ENCODE measurements at regions not wholly inside any gene's neighbourhood (a gene's known extent, or its start where the extent isn't known, plus 50 kb on each side); places are given as distances from the start of the nearest gene placed in this dataset.
"Not testable (repeated sequence)": the region's sequence is repeated elsewhere in the genome, so short reads cannot be mapped to it uniquely, and the experiment has no call there.

GRCh38 chr17:30712859-30713258, 111.6 kb downstream of the CRLF3 start:
- DNase-seq (ENCODE audit: low spot score), result not testable (repeated sequence)

DNA sequence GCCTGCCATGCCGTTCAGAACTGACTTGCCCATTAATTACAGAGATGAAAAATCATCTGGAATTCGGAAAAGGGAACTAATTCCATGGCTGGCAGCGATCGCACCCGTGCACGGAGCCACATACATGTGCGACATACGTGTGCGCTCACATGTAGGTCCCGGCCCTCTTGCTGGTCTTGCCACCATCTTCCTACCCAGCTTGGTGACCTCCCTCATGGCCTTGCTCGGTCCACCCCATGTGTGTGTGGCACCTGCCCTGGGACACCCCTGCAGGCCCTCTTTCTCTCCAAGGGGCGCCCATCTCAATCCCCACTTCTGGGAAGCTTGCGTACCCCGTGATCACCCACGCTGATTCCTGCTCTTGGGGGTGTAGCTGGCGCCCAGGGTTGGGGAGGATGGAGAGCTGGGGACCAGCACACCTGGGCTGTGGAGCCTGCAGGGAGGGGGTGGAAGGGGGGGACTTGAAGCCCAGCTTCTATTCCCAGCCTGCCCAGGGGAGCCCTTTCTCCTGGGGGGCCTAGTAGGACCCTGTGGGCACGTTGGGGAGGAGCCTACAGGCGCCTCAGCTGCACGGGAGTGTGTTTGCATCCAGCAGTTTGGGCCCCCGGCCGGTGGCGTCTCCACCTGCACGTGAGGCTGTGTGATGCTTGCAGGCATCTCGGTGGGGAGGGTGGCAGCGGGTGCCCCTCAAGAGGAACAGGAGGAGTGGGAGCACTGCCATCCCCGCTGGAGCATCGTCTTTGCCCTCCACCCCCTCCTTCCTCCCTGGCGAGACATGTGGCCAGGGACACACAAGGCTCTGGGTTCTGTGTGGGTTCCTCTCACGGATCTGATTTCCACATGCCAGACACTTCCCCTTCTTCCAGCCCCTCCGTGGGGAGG, 112.6 kb downstream of the CRLF3 start:
- DNase-seq (ENCODE audit: low spot score), result not testable (repeated sequence)

DNA sequence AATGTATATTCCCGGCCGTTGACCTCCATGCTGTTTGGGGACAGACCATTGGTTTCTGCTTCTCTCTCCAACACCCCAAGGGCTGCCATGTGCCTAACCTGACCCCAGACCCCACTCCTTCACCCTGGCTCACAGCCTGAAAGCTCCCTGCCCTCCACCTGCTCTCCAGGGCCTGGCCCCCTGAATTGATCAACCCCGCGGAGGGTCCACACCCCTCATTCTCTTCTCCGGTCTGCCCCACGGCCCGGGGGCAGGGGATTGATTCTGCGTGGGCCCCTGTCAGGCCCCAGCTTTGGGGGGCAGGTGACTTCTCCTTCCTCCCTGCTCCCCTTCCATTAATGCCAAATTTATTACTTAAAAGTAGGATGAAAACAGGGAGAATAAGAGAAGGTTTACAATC, 113.3 kb downstream of the CRLF3 start:
- DNase-seq (ENCODE audit: low spot score), result not testable (repeated sequence)

GRCh38 chr17:30710276-30711088, 114.0 kb downstream of the CRLF3 start:
- DNase-seq (ENCODE audit: low spot score), result peak; percentile 48

- peak; percentile 65 for DNase-seq (ENCODE audit: low spot score)
These were observed 114.8 kb downstream of the CRLF3 start for GRCh38 chr17:30709561-30710275.

DNA sequence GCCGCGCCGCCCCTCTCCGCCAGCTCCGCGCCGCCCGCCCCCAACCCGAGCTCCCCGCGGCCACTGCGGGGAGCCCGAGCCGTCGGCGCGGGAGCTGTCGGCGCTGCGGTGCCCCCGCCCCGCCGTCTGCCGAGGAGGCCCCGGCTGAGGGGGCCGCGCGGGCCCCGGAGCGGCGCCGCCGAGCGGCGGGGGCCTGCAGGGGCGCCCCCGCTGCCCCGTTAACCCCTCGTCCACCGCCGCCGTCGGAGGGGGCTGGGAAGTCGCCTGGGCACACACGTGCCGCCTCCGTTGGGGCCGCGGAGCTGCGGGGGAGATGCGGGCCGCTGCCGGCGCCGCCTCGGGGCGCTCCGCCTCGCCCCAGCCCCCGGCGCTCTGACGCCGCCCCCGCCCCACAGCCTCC, 115.4 kb downstream of the CRLF3 start:
- DNase-seq (ENCODE audit: low spot score), result peak; percentile 77

- peak; percentile 88 for DNase-seq (ENCODE audit: low spot score)
These were observed 116.0 kb downstream of the CRLF3 start for GRCh38 chr17:30708241-30709078.

GRCh38 chr17:30707724-30708240, 116.7 kb downstream of the CRLF3 start:
- DNase-seq (ENCODE audit: low spot score), result not testable (repeated sequence)

DNA sequence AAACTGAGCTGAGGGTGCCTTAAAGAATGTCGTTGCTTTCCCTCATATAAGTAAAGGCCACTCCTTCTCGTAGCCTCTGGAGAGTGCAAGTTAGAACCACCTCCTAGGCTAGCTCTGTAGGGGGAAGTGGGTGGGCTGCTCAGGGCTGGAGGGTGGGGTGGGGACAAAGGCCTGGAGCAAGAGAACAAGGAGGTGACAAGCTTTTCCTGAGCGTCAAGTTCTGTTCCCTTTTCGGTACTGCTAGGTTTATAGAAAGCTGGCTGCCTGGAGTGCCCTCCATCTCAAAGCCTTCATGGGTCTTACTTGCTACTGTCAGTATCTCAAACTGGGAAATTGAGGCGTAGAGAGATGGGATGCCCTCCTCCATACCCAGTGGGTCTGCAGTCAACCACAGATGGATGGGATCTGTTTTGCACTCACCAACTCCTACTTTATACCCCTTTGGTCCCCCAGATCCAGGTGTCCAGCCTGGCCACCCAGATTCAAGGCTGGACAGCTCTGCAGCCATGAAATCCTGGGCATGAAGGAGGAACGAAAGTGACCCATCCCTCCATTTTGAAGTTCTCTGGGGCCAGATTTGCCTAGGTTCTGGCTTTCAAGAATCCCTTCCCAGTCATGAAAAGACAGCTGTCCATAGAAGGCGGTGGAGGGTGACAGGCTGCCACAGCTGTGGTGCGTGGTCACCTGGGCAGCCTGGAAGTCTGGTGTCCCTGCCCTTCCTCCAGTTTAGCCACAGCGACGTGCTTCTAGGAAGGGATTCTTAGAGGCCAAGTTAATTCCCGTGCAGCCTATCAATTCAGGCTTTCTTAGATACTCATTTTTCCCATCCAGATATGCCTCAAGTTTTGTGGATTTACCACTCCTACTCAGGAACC, 117.8 kb downstream of the CRLF3 start:
- DNase-seq (ENCODE audit: low spot score), result not testable (repeated sequence)

GRCh38 chr17:30706004-30706403, 118.5 kb downstream of the CRLF3 start:
- not testable (repeated sequence) for DNase-seq (ENCODE audit: low spot score)

GRCh38 chr17:30701498-30701989, 122.9 kb downstream of the CRLF3 start:
- DNase-seq (ENCODE audit: low spot score), result no peak

DNA sequence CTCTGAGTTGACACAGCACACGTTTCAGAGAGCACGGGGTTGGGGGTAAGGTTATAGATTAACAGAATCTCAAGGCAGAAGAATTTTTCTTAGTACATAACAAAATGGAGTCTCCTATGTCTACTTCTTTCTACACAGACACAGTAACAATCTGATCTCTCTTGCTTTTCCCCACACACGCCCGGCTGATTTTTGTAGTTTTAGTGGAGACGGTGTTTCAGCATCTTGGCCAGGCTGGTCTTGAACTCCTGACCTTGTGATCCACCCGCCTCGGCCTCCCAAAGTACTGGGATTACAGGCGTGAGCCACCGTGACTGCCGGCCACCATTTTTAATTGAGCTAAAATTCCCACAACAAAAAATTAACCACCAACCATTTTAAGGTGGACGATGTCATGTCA, 123.7 kb downstream of the CRLF3 start:
- DNase-seq (ENCODE audit: low spot score), result not testable (repeated sequence)

- DNase-seq (ENCODE audit: low spot score), result peak; percentile 88
These were observed 126.7 kb downstream of the CRLF3 start for GRCh38 chr17:30697619-30698460.

GRCh38 chr17:30696234-30696633, 128.3 kb downstream of the CRLF3 start:
- DNase-seq (ENCODE audit: low spot score), result no peak

GRCh38 chr17:30695265-30695811, 129.2 kb downstream of the CRLF3 start:
- not testable (repeated sequence) for DNase-seq (ENCODE audit: low spot score)

GRCh38 chr17:30693772-30694171, 130.7 kb downstream of the CRLF3 start:
- DNase-seq (ENCODE audit: low spot score), result not testable (repeated sequence)

DNA sequence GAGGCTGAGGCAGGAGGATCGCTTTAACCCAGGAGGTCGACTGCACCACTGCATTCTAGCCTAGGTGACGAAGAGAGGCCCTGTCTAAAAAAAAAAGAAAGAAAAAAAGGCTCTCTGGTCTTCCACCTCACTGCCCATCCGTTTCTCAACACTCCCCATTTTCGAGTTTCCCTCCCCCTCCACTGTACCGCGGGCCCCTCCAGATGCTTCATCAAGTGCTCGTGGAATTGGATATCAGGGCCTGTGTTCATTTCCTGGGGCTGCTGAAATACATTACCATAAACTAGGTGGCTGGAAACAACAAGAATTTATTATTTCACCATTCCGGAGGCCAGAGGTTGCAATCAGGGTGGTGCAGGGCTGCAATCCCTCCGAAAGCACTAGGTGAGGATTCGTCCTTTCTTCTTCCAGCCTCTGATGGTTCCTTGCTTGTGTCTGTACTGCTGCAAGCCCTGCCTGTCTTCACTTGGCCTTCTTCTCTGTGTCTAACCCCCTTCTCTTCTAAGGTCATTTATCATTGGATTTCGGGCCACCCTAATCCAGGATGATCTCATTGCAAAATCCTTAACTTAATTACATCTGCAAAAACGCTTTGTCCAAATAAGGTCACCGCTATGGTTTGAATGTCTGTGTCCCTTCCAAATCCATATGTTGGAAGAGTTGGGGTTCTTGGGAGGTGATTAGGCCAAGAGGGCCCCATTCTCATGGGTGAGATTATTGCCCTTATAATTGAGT, 135.1 kb downstream of the CRLF3 start:
- DNase-seq (ENCODE audit: low spot score), result not testable (repeated sequence)
